Neural cell (in vitro differentiated cells): ENCODE measurements at regions not wholly inside any gene's neighbourhood (a gene's known extent, or its start where the extent isn't known, plus 50 kb on each side); places are given as distances from the start of the nearest gene placed in this dataset.

Experiments
- H2AFZ ChIP-seq: fragments of 200-600, 300-800 bp; sonication (generic), shearing (Covaris generic); 2 replicates; pipeline ENCODE4 v1.6.0; 2014; ENCODE audit warnings: low read depth, mild to moderate bottlenecking, antibody characterized with exemption, low read length, moderate library complexity
- H3F3A ChIP-seq: fragments of 200-600 bp; shearing (Covaris generic); 2 replicates; pipeline ENCODE4 v1.6.1; 2016; ENCODE audit warnings: mild to moderate bottlenecking, moderate library complexity, mixed read lengths, antibody characterized with exemption, low read length; ENCODE audit not compliant: insufficient read depth, poor library complexity, severe bottlenecking
- H3K27ac ChIP-seq: fragments of 200-600, 300-800 bp; sonication (generic), shearing (Covaris generic); 2 replicates; pipeline ENCODE4 v1.5.1; 2014; ENCODE audit warnings: mild to moderate bottlenecking, low read length, moderate library complexity
- H3K27me3 ChIP-seq: fragments of 300-800, 200-600 bp; sonication (generic), shearing (Covaris generic); 2 replicates; pipeline ENCODE4 v1.6.0; 2014; ENCODE audit warnings: mild to moderate bottlenecking, low read depth, low read length, moderate library complexity; ENCODE audit not compliant: insufficient read depth
- H3K36me3 ChIP-seq: fragments of 300-800, 200-600 bp; sonication (generic), shearing (Covaris generic); 2 replicates; pipeline ENCODE4 v1.5.1; 2014; ENCODE audit warnings: mild to moderate bottlenecking, antibody characterized with exemption, low read length, moderate library complexity; ENCODE audit not compliant: insufficient read depth
- H3K4me2 ChIP-seq: fragments of 300-800, 200-600 bp; sonication (generic), shearing (Covaris generic); 2 replicates; pipeline ENCODE4 v1.6.0; 2014; ENCODE audit warnings: mild to moderate bottlenecking, low read length
- H3K4me3 ChIP-seq: fragments of 300-800, 200-600 bp; sonication (generic), shearing (Covaris generic); 2 replicates; pipeline ENCODE4 v1.5.1; 2014; ENCODE audit warnings: mild to moderate bottlenecking, low read length, moderate library complexity
- H3K79me2 ChIP-seq: fragments of 200-600 bp; shearing (Covaris generic); replicated peaks from 2 replicates; pipeline ENCODE4 v1.6.0; 2014; ENCODE audit warnings: mild to moderate bottlenecking, low read length, moderate library complexity; ENCODE audit not compliant: insufficient read depth
- H3K9ac ChIP-seq: fragments of 300-800, 200-600 bp; sonication (generic), shearing (Covaris generic); 2 replicates; pipeline ENCODE4 v1.6.1; 2016; ENCODE audit warnings: mild to moderate bottlenecking, low read length, mixed read lengths
- H3K9me2 ChIP-seq: fragments of 200-600 bp; shearing (Covaris generic); 2 replicates; pipeline ENCODE4 v1.6.1; 2016; ENCODE audit warnings: mild to moderate bottlenecking, low read length, mixed read lengths; ENCODE audit not compliant: insufficient read depth
- H3K9me3 ChIP-seq: fragments of 200-600, 300-800 bp; sonication (generic), shearing (Covaris generic); 2 replicates; pipeline ENCODE4 v1.6.1; 2016; ENCODE audit warnings: mild to moderate bottlenecking, mixed run types, low read length, moderate library complexity, mixed read lengths
- H4K20me1 ChIP-seq: fragments of 200-600 bp; shearing (Covaris generic); 2 replicates; pipeline ENCODE4 v1.6.1; 2016; ENCODE audit warnings: mild to moderate bottlenecking, mixed run types; ENCODE audit not compliant: insufficient read depth
- EP300 ChIP-seq: fragments of 450-650 bp; conservative IDR thresholded peaks from 2 replicates; pipeline ENCODE4 v1.6.1; 2014; ENCODE audit warnings: antibody characterized with exemption, mild to moderate bottlenecking, moderate library complexity; ENCODE audit not compliant: poor library complexity, severe bottlenecking
- EZH2 ChIP-seq: fragments of 200-600, 300-800 bp; shearing (Covaris generic), sonication (generic); IDR thresholded peaks from 2 replicates; pipeline ENCODE4 v1.6.1; 2014; ENCODE audit warnings: antibody characterized with exemption, low read length, borderline replicate concordance, mild to moderate bottlenecking; ENCODE audit not compliant: insufficient read depth, poor library complexity, severe bottlenecking
- MXI1 ChIP-seq: fragments of 450-650 bp; conservative IDR thresholded peaks from 2 replicates; pipeline ENCODE4 v1.6.1; 2014; ENCODE audit warnings: antibody characterized with exemption, mild to moderate bottlenecking; ENCODE audit not compliant: poor library complexity, severe bottlenecking
- POLR2AphosphoS5 ChIP-seq: IDR thresholded peaks from 2 replicates; pipeline ENCODE4 v1.6.1; 2012
- RAD21 ChIP-seq: fragments of 450-650 bp; conservative IDR thresholded peaks from 2 replicates; pipeline ENCODE4 v1.6.1; 2014; ENCODE audit warnings: antibody characterized with exemption, mild to moderate bottlenecking, moderate library complexity
- SMC3 ChIP-seq: fragments of 450-650 bp; conservative IDR thresholded peaks from 2 replicates; pipeline ENCODE4 v1.6.1; 2014; ENCODE audit warnings: antibody characterized with exemption, mild to moderate bottlenecking, moderate library complexity; ENCODE audit not compliant: poor library complexity
- TAF1 ChIP-seq: IDR thresholded peaks from 2 replicates; pipeline ENCODE4 v1.6.1; 2012; ENCODE audit warnings: low read depth
- TF ChIP-seq, protein P1 (sequence below): IDR thresholded peaks from 2 replicates; pipeline ENCODE4 v1.6.1; 2012; ENCODE audit warnings: borderline replicate concordance
- TF ChIP-seq, protein P2 (sequence below): fragments of 450-650 bp; IDR thresholded peaks from 2 replicates; pipeline ENCODE4 v1.5.1; 2014; ENCODE audit warnings: antibody characterized with exemption, mild to moderate bottlenecking, moderate library complexity; ENCODE audit not compliant: poor library complexity, severe bottlenecking

DNA sequence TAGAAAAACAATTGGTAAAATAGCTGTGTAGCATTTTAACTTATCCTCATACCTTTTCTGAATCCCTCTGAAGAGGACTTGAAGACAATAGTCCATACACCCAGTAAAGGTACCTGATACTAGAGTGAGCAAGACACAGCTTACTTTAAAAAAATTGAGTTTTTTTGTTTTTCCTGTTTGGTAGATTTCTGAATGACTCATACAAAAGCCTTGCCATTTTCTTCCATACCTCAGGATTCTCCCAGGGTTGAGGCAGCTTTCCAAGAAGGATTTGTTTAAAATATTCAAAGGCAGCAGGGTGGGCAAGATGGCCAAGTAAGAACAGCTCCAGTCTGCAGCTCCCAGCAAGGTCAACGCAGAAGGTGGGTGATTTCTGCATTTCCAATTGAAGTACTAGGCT lies 551.0 kb upstream of the LRATD1 start:
- no peaks in the 10 kb centered on the region for H3K9me3 ChIP-seq
- no peaks in the 10 kb centered on the region for H3K9me2 ChIP-seq
- H3K79me2 ChIP-seq: no peaks in the 10 kb centered on the region
- no peaks in the 10 kb centered on the region for H3K36me3 ChIP-seq
- no peaks in the 10 kb centered on the region for H3F3A ChIP-seq
- H4K20me1 ChIP-seq: no peaks in the 10 kb centered on the region
- H3K4me3 ChIP-seq: no peak overlapping the region
- TF ChIP-seq RAD21 (no peak), POLR2AphosphoS5 (no peak), EP300 (no peak), MXI1 (no peak), SMC3 (no peak), EZH2 (no peak), TAF1 (no peak)
- TF ChIP-seq, protein P1, sequence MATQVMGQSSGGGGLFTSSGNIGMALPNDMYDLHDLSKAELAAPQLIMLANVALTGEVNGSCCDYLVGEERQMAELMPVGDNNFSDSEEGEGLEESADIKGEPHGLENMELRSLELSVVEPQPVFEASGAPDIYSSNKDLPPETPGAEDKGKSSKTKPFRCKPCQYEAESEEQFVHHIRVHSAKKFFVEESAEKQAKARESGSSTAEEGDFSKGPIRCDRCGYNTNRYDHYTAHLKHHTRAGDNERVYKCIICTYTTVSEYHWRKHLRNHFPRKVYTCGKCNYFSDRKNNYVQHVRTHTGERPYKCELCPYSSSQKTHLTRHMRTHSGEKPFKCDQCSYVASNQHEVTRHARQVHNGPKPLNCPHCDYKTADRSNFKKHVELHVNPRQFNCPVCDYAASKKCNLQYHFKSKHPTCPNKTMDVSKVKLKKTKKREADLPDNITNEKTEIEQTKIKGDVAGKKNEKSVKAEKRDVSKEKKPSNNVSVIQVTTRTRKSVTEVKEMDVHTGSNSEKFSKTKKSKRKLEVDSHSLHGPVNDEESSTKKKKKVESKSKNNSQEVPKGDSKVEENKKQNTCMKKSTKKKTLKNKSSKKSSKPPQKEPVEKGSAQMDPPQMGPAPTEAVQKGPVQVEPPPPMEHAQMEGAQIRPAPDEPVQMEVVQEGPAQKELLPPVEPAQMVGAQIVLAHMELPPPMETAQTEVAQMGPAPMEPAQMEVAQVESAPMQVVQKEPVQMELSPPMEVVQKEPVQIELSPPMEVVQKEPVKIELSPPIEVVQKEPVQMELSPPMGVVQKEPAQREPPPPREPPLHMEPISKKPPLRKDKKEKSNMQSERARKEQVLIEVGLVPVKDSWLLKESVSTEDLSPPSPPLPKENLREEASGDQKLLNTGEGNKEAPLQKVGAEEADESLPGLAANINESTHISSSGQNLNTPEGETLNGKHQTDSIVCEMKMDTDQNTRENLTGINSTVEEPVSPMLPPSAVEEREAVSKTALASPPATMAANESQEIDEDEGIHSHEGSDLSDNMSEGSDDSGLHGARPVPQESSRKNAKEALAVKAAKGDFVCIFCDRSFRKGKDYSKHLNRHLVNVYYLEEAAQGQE: no peak
- TF ChIP-seq, protein P2, sequence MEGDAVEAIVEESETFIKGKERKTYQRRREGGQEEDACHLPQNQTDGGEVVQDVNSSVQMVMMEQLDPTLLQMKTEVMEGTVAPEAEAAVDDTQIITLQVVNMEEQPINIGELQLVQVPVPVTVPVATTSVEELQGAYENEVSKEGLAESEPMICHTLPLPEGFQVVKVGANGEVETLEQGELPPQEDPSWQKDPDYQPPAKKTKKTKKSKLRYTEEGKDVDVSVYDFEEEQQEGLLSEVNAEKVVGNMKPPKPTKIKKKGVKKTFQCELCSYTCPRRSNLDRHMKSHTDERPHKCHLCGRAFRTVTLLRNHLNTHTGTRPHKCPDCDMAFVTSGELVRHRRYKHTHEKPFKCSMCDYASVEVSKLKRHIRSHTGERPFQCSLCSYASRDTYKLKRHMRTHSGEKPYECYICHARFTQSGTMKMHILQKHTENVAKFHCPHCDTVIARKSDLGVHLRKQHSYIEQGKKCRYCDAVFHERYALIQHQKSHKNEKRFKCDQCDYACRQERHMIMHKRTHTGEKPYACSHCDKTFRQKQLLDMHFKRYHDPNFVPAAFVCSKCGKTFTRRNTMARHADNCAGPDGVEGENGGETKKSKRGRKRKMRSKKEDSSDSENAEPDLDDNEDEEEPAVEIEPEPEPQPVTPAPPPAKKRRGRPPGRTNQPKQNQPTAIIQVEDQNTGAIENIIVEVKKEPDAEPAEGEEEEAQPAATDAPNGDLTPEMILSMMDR: no peak
- no peaks in the 10 kb centered on the region for H3K27me3 ChIP-seq
- no peak overlapping the region for H3K9ac ChIP-seq
- no peak overlapping the region for H3K4me2 ChIP-seq
- H2AFZ ChIP-seq: no peak overlapping the region
- no peak overlapping the region for H3K27ac ChIP-seq

DNA sequence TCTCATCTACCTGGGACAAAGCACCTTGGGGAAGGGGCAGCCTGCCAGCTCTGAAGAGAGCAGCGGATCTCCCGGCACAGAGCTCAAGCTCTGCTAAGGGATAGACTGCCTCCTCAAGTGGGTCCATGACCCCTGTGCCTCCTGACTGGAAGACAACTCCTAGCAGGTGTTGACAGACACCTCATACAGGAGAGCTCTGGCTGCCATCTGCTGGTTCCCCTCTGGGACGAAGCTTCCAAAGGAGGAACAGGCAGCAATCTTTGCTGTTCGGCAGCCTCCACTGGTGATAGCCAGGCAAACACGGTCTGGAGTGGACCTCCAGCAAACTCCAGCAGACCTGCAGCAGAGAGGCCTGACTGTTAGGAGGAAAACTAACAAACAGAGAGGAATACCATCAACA lies 549.9 kb upstream of the LRATD1 start:
- H3K79me2 ChIP-seq: no peaks in the 10 kb centered on the region
- no peaks in the 10 kb centered on the region for H3F3A ChIP-seq
- H3K4me2 ChIP-seq: no peak overlapping the region
- no peaks in the 10 kb centered on the region for H3K9me3 ChIP-seq
- no peak overlapping the region for H3K27ac ChIP-seq
- no peak overlapping the region for H3K9ac ChIP-seq
- no peaks in the 10 kb centered on the region for H3K36me3 ChIP-seq
- TF ChIP-seq, protein P1: no peak
- no peak for TF ChIP-seq POLR2AphosphoS5
- H4K20me1 ChIP-seq: no peaks in the 10 kb centered on the region
- no peaks in the 10 kb centered on the region for H3K27me3 ChIP-seq
- H3K4me3 ChIP-seq: no peak overlapping the region
- no peaks in the 10 kb centered on the region for H3K9me2 ChIP-seq
- H2AFZ ChIP-seq: no peak overlapping the region
